ENCODE measurements at regions not wholly inside any gene's neighbourhood (a gene's known extent, or its start where the extent isn't known, plus 50 kb on each side); places are given as distances from the start of the nearest gene placed in this dataset.

GRCh38 chr16:85526185-85526974, 86.7 kb upstream of the GSE1 start:
- TF ChIP-seq CTCF (IDR thresholded peaks at IDR 0.05), result no peak
- TF ChIP-seq POLR2A (IDR thresholded peaks at IDR 0.05), result no peak

Data from body of pancreas (tissue), 4 donors.